ENCODE measurements at regions not wholly inside any gene's neighbourhood (a gene's known extent, or its start where the extent isn't known, plus 50 kb on each side); places are given as distances from the start of the nearest gene placed in this dataset.

- TF ChIP-seq CREM (IDR thresholded peaks at IDR 0.05; ENCODE audit: low read depth) (no peak), SMAD1 (IDR thresholded peaks at IDR 0.05; ENCODE audit: low read depth, partially characterized antibody) (no peak), BACH1 (IDR thresholded peaks at IDR 0.05; ENCODE audit: borderline replicate concordance) (no peak), WRNIP1 (IDR thresholded peaks at IDR 0.05; ENCODE audit: borderline replicate concordance, low read depth, low read length) (no peak), USF2 (IDR thresholded peaks at IDR 0.05; ENCODE audit: borderline replicate concordance, low read depth, low read length) (no peak), EZH2 (IDR thresholded peaks at IDR 0.05; ENCODE audit: borderline replicate concordance, control insufficient read depth, low read depth, low read length) (no peak), DPF2 (IDR thresholded peaks at IDR 0.05) (no peak), MYB (IDR thresholded peaks at IDR 0.05; ENCODE audit: borderline replicate concordance, low read depth, low read length) (no peak), CREB1 (IDR thresholded peaks at IDR 0.05; ENCODE audit: low read depth) (no peak), TARDBP (IDR thresholded peaks at IDR 0.05; ENCODE audit: borderline replicate concordance) (no peak), IRF4 (IDR thresholded peaks at IDR 0.05; ENCODE audit: low read depth, low read length) (no peak), SMC3 (IDR thresholded peaks at IDR 0.05; ENCODE audit: borderline replicate concordance, low read length) (no peak), ZNF274 (IDR thresholded peaks at IDR 0.05; ENCODE audit: insufficient read depth, insufficient read length) (no peak), ASH2L (IDR thresholded peaks at IDR 0.05; ENCODE audit: borderline replicate concordance, low read depth) (no peak), KAT2A (conservative IDR thresholded peaks at IDR 0.05; ENCODE audit: control insufficient read depth, low read depth, low read length) (no peak), SMAD5 (IDR thresholded peaks at IDR 0.05; ENCODE audit: low read depth) (no peak), CEBPB (IDR thresholded peaks at IDR 0.05; ENCODE audit: borderline replicate concordance in 1 of 2, low read depth in 2 of 2, low read length in 2 of 2) (no peak), YBX1 (IDR thresholded peaks at IDR 0.05) (no peak)
- TF ChIP-seq, protein P1, sequence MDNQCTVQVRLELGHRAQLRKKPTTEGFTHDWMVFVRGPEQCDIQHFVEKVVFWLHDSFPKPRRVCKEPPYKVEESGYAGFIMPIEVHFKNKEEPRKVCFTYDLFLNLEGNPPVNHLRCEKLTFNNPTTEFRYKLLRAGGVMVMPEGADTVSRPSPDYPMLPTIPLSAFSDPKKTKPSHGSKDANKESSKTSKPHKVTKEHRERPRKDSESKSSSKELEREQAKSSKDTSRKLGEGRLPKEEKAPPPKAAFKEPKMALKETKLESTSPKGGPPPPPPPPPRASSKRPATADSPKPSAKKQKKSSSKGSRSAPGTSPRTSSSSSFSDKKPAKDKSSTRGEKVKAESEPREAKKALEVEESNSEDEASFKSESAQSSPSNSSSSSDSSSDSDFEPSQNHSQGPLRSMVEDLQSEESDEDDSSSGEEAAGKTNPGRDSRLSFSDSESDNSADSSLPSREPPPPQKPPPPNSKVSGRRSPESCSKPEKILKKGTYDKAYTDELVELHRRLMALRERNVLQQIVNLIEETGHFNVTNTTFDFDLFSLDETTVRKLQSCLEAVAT (IDR thresholded peaks at IDR 0.05) = no peak
- TF ChIP-seq, protein P2, sequence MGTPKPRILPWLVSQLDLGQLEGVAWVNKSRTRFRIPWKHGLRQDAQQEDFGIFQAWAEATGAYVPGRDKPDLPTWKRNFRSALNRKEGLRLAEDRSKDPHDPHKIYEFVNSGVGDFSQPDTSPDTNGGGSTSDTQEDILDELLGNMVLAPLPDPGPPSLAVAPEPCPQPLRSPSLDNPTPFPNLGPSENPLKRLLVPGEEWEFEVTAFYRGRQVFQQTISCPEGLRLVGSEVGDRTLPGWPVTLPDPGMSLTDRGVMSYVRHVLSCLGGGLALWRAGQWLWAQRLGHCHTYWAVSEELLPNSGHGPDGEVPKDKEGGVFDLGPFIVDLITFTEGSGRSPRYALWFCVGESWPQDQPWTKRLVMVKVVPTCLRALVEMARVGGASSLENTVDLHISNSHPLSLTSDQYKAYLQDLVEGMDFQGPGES (IDR thresholded peaks at IDR 0.05) = no peak
- no peaks in the 10 kb centered on the region for H3K4me1 ChIP-seq (ENCODE audit: control insufficient read depth, insufficient read depth, low read length)
- ChIA-PET POLR2A (no interaction called here), CTCF (no interaction called here), SMC1A (ENCODE audit: uncharacterized antibody, unreplicated experiment) (no interaction called here), RAD21 (ENCODE audit: unreplicated experiment) (no interaction called here)
- H3K9me3 ChIP-seq (replicated peaks; ENCODE audit: control insufficient read depth, insufficient read depth, low read length) = no peaks in the 10 kb centered on the region
- FAIRE-seq (no peak), ATAC-seq (no peak), DNase-seq (ENCODE audit: low read depth, low spot score) (no peak)
- 26% methylated on average over 7 of the region's 8 CpGs for WGBS (ENCODE audit: insufficient coverage, insufficient replicate concordance, low lambda C conversion rate, missing lambda C conversion rate)
- no peaks in the 10 kb centered on the region for H3K79me2 ChIP-seq (ENCODE audit: control insufficient read depth, insufficient read depth, low read length)
- peaks cover 0 to 3% of the 10 kb centered on the region in 2 experiments; a peak in 1 of 4 replicates for H3K27me3 ChIP-seq (replicated peaks in 1 of 2; ENCODE audit: control insufficient read depth in 2 of 2, insufficient read depth in 2 of 2, low read length in 1 of 2)
- no peak overlapping the region for H2AFZ ChIP-seq (ENCODE audit: control insufficient read depth, low read depth, low read length)
- no TSS peak for BruUV-seq (replicated peaks)
- H3K36me3 ChIP-seq (ENCODE audit: control insufficient read depth in 2 of 2, insufficient read depth in 2 of 2, low read length in 1 of 2) = no peaks in the 10 kb centered on the region
- no peak overlapping the region for H3K4me2 ChIP-seq (ENCODE audit: control insufficient read depth, insufficient read depth)
- no peak overlapping the region for H3K4me3 ChIP-seq
- in situ Hi-C loops (cut with MboI) = loop anchor here (5.0 kb wide), 1 partner anchor 48 kb away; no protein-coding TSS in a partner anchor
- H3K9ac ChIP-seq (ENCODE audit: control insufficient read depth, insufficient read depth, low read length) = no peak overlapping the region
- H3K27ac ChIP-seq (ENCODE audit: control insufficient read depth, insufficient read depth) = no peak overlapping the region
- intact Hi-C loops (cut with micrococcal nuclease; ENCODE audit: unreplicated experiment) = no loop called here
- H4K20me1 ChIP-seq (ENCODE audit: control insufficient read depth, insufficient read depth) = no peaks in the 10 kb centered on the region
These were observed 76.4 kb upstream of the SHISAL1 start for GRCh38 chr22:44389181-44389580.

All from GM12878 (cell line).